Stimulated activated naive CD4-positive, alpha-beta T cell (primary cell): ENCODE measurements at regions not wholly inside any gene's neighbourhood (a gene's known extent, or its start where the extent isn't known, plus 50 kb on each side); places are given as distances from the start of the nearest gene placed in this dataset.
"Not testable (repeated sequence)": the region's sequence is repeated elsewhere in the genome, so short reads cannot be mapped to it uniquely, and the experiment has no call there.

ENCODE experiments used
- DNase-seq, 6 experiments: peaks; one replicate each; lab custom pipeline; 2025; lab: John Stamatoyannopoulos, UW

DNA sequence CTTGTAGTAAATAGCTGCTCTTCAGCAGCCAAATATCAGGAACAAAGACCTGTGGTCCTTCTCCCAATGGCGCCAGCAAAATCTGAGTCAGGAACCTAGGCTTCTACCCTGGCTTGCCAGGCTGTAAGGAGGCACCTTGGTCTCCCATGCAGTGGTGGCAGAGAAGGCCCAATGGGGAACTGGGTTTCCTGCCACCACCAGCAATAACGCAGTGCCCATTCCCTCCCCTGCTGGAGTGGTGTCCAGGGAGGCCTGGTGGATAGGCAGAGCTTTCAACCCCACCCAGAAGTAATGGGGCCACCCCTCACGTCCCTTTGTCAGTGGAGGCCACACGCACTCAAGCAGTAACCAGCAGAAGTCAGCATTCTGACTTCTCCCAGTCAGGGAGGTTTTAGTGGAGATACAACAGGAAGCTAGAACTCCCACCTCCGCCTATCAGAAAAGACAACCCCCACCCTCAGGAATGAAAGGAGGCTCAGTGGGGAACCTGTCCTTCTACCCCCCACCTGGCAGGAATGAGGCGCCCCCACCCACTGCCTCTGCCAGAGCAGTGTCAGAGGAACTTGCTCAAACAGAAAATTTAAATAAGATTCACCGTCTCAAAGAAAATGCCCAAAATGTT, 132.4 kb downstream of the COPS8 start:
- no peak for DNase-seq

GRCh38 chr2:237218756-237219155, 133.1 kb downstream of the COPS8 start:
- no peak for DNase-seq

DNA sequence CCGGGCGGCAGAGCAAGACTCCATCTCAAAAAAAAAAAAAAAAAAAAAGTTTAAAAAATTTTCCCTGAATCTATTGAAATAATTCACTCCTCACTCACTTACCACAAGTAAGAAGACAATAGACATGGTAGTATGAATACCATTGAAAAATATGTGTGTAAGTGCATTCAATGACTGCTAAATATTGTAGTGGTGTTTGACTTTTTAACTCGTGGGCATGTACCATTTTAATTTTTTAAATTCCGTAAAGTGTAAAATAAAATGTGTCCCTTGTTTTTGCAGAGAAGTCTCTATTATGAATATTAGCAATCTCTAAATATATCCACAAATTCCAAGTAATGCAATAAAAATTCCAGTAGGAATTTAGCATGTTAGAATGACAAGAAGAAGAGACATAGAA, 134.1 kb downstream of the COPS8 start:
- no peak for DNase-seq

GRCh38 chr2:237221443-237221842, 135.8 kb downstream of the COPS8 start:
- no peak for DNase-seq

GRCh38 chr2:237222178-237222577, 136.5 kb downstream of the COPS8 start:
- DNase-seq, result no peak

GRCh38 chr2:237222601-237223041, 136.9 kb downstream of the COPS8 start:
- DNase-seq, result no peak

- DNase-seq, result no peak
These were observed 137.6 kb downstream of the COPS8 start for GRCh38 chr2:237223201-237223861.

DNA sequence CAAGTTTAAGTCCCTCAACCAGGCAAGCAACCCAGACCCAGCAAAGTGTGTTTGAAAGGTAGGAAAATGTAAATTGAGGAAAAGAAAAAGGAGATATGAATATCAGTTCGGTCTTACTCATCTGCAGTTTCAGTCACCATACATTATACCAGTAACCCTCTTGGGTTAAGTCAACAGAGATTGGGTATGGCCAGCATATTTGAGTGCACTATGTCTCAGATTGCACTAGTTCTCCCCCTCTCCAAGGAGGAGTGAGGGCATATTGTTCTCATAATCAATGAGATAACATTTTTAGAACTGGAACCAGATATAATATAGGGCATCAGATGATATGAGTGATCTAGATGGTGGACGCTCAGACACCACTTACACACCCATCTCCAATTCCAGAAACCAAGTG, 141.5 kb downstream of the COPS8 start:
- DNase-seq, result no peak

DNA sequence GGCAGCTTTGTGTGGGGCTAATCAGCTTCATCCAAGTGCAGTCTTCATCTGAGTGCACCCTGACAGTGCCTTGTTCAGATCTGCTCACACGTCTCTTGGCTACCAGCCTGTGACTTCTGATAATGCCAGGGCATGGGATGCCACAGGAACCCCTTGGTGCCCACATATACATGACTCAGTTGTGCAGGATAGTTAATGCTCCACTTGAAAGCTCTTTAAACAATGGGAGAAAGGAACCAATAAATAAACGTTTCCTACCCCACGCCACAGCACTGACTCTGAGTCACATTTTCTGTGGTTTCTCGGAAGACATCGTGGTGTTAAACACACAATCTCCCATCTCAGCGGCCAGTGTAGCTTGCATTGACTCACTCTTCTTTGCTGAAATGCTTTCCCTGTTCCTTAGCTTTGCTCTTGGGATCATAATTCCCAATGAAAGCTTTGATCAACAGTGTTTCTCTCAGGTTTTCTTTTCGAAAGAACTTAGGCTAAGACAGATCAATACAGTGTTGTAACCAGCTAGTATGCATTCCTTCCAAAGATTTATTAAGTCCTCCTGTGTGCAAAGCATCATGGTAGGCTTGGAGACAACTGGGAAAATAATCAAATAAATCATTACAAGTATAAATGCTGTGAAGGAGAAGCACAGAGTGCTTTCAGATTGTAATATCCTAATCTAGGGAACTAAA, 142.0 kb downstream of the COPS8 start:
- no peak for DNase-seq

DNA sequence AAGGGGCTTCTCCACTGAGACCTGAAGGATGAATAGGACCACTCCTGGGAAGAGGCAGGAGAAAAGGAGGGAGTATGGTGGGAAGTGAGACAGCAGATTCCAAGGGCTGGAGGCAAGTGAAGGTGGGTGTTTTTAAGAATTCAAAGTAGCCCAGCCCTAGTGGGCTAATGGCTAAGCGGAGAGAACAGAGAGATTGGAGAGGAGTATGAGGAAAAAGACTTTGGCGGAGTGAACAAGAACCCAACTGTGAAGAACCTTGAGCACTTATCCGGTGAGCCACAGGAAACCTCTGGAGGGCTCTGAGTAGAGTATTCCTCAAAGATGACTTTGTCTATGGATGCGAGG, 142.6 kb downstream of the COPS8 start:
- no peak for DNase-seq

- DNase-seq, result no peak
These were observed 144.2 kb downstream of the COPS8 start for GRCh38 chr2:237229905-237230304.

- DNase-seq, result no peak
These were observed 144.7 kb downstream of the COPS8 start for GRCh38 chr2:237230355-237230754.

GRCh38 chr2:237231593-237231992, 145.9 kb downstream of the COPS8 start:
- no peak for DNase-seq

- no peak for DNase-seq
These were observed 146.5 kb downstream of the COPS8 start for GRCh38 chr2:237232166-237232565.

DNA sequence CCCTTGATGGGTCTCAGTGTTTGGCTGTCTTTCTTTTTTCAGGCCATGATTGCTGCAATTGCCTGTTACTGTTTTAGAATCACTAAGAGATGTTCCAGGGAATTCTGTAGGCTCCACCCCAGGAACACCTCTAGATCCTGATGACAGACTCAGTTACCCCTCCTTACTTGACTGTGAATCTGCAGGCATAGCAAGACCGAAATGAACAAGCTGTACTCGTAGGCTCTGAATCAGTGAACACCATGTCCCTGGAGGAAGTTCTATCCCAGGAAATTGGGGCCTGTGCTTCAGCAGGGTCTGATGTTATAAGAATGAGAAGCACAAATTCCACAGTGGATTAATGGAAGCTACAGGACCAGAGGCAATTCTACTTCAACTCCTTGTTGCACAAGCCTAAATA, 148.6 kb downstream of the COPS8 start:
- DNase-seq, result no peak

DNA sequence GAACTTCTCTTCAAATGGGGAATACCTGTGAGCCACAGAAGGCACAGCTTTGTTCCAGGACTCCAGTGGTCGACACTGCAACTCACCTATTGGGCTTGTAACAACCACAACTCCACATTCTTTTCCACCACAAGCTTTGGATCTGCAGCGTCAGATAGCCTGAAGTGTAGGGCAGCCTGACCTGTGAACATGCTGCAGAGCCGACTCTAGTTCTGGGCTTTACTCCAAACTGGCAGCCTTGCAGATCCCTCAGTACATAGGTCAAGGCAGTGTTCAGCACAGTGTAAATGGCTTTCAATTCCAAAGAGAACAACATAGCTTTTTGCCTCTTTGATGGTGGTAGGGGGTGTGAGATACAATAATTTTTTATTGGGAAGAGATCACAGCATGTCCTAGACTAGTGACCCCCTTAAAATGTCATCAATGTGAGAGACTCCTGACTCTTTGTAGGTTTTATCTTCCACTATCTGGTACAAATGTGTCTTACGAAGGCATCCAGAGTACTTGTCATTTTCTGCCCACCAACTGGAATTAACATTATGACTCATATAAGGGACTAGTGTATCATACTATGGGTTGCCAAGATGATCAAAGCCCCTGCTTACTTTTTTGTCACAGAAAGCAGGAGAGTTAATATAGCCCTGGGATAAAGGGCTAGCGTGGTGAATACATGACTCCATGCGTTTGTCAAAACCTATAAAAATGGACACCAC, 149.8 kb downstream of the COPS8 start:
- no peak for DNase-seq

GRCh38 chr2:237236188-237236587, 150.5 kb downstream of the COPS8 start:
- no peak for DNase-seq

- no peak for DNase-seq
These were observed 152.6 kb downstream of the COPS8 start for GRCh38 chr2:237238249-237238648.

- no peak for DNase-seq
These were observed 154.6 kb downstream of the COPS8 start for GRCh38 chr2:237240252-237240651.

GRCh38 chr2:237240868-237241267, 155.2 kb downstream of the COPS8 start:
- not testable (repeated sequence) for DNase-seq

DNA sequence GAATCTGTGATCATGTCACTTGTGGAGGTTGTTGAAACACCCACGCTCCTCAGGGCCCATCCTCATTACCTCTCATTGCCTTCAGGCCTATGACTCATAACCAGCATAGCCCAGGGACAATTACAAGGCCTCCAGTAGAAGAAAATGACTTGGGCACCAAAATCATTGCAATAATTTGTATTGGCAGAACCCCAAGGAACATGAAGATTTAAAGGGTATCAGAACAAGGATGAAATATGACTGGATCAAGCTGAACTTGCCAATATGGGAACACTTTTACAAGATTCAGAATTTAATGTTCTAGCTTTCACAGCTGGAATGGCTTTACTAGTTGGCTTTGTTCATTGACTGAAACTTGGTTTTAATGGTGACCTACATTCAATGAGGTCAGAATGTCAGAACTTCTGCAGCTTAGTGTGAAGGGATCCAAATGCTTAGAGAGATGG, 156.4 kb downstream of the COPS8 start:
- DNase-seq, result no peak

GRCh38 chr2:237243487-237243886, 157.8 kb downstream of the COPS8 start:
- no peak for DNase-seq

GRCh38 chr2:237244178-237244577, 158.5 kb downstream of the COPS8 start:
- DNase-seq, result no peak
